RWPE2 (cell line): ENCODE measurements at regions not wholly inside any gene's neighbourhood (a gene's known extent, or its start where the extent isn't known, plus 50 kb on each side); places are given as distances from the start of the nearest gene placed in this dataset.

Experiments used
- ATAC-seq: fragments of 200-7000 bp; cut with Tn5 transposase; 3 replicates; pipeline ENCODE4 v1.9.1; 2021; ENCODE audit warnings: low read depth
- DNase-seq: peaks from one replicate; pipeline ENCODE4 v3.0.0-alpha.2; 2020; ENCODE audit warnings: low spot score
- H3K27ac ChIP-seq: fragments of 450-650 bp; 2 replicates; pipeline ENCODE4 v1.5.1; 2017; ENCODE audit warnings: mild to moderate bottlenecking; ENCODE audit not compliant: poor library complexity, severe bottlenecking
- H3K27me3 ChIP-seq: fragments of 250-450 bp; sonication (Bioruptor Pico); 2 replicates; pipeline ENCODE4 v1.5.1; 2021; ENCODE audit warnings: mild to moderate bottlenecking, moderate library complexity; ENCODE audit not compliant: insufficient read depth, poor library complexity, severe bottlenecking
- H3K36me3 ChIP-seq: fragments of 250-450 bp; sonication (Bioruptor Pico); 2 replicates; pipeline ENCODE4 v1.5.1; 2020; ENCODE audit warnings: low read depth, mild to moderate bottlenecking, moderate library complexity
- H3K4me1 ChIP-seq: fragments of 250-450 bp; sonication (Bioruptor Pico); 2 replicates; pipeline ENCODE4 v1.5.1; 2021; ENCODE audit warnings: mild to moderate bottlenecking, moderate library complexity; ENCODE audit not compliant: insufficient read depth, poor library complexity, severe bottlenecking
- H3K4me3 ChIP-seq: fragments of 250-450 bp; sonication (Bioruptor Pico); 2 replicates; pipeline ENCODE4 v1.5.1; 2021; ENCODE audit warnings: mild to moderate bottlenecking, moderate library complexity; ENCODE audit not compliant: severe bottlenecking
- H3K9me3 ChIP-seq: fragments of 250-450 bp; sonication (Bioruptor Pico); 2 replicates; pipeline ENCODE4 v1.5.1; 2021; ENCODE audit warnings: mild to moderate bottlenecking, moderate library complexity; ENCODE audit not compliant: severe bottlenecking
- TF ChIP-seq, protein P1 (sequence below): fragments of 450-650 bp; IDR thresholded peaks from one replicate; pipeline ENCODE4 v1.5.1; 2017; ENCODE audit warnings: mild to moderate bottlenecking, moderate library complexity; ENCODE audit not compliant: poor library complexity, severe bottlenecking

DNA sequence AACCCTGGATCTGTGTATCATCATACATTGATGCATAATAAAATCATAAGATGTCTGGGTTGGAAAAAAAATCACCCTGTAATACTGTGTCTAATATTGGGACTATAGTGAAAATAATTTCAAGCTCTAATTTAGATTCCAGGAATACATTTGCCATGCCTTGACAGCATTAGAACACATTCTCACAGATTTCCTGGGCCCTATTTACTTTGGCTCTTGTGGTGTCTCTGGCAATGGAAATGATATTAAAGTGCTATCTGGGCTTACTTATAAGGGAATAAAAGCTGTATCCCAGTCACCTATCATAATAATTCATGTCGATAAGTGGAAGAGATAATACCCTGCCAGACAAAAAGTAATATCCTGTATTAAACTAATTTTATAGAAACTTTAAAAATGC lies 472.0 kb downstream of the ZPLD1 start:
- Histone ChIP-seq H3K27ac (no peak overlapping the region), H3K27me3 (no peaks in the 10 kb centered on the region), H3K36me3 (no peaks in the 10 kb centered on the region), H3K4me1 (no peaks in the 10 kb centered on the region), H3K9me3 (no peaks in the 10 kb centered on the region), H3K4me3 (no peak overlapping the region)
- DNase-seq (no peak), ATAC-seq (no peak)
- TF ChIP-seq, protein P1, sequence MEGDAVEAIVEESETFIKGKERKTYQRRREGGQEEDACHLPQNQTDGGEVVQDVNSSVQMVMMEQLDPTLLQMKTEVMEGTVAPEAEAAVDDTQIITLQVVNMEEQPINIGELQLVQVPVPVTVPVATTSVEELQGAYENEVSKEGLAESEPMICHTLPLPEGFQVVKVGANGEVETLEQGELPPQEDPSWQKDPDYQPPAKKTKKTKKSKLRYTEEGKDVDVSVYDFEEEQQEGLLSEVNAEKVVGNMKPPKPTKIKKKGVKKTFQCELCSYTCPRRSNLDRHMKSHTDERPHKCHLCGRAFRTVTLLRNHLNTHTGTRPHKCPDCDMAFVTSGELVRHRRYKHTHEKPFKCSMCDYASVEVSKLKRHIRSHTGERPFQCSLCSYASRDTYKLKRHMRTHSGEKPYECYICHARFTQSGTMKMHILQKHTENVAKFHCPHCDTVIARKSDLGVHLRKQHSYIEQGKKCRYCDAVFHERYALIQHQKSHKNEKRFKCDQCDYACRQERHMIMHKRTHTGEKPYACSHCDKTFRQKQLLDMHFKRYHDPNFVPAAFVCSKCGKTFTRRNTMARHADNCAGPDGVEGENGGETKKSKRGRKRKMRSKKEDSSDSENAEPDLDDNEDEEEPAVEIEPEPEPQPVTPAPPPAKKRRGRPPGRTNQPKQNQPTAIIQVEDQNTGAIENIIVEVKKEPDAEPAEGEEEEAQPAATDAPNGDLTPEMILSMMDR = no peak

DNA sequence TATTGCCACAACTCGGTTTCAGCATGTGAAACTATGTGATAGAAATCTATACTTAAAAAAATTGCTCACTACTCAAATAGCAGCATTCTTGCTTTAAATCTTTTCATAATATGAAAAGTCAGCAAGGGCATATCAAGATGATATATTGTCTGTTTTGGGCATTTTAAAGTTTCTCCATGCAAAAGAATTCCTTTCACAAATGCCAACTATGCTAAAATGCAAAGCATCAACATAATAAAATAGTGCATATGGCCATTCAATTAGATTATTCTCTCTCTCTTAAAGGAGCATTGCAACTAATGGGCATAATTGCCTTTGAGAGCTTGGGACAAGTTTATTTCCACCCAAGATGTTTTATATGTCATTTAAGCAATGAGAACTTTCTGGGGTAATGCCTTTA lies 475.1 kb downstream of the ZPLD1 start:
- Histone ChIP-seq H3K27me3 (no peaks in the 10 kb centered on the region), H3K4me3 (no peak overlapping the region), H3K27ac (no peak overlapping the region), H3K4me1 (no peaks in the 10 kb centered on the region), H3K36me3 (no peaks in the 10 kb centered on the region), H3K9me3 (no peaks in the 10 kb centered on the region)
- no peak for ATAC-seq
- TF ChIP-seq, protein P1 = no peak
- no peak for DNase-seq

DNA sequence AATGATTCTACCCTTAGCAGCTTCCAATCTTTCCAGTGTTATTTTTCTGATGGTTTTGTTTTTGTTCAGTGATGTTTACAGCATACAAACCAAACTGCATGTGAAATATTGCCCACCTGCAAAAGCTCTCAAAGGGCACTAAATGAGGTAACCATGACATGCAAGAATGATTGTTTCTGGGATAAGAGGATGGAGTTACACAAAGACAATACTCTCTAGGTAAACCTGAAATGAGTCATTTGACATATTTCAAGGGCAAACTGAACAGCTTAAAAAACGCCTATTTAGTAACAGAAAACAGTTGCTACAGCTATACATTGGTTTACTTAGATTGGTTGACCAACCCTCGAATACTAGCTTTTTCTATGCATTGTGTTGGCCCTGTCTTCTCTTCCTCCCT lies 481.7 kb downstream of the ZPLD1 start:
- no peak for DNase-seq
- TF ChIP-seq, protein P1 = no peak
- Histone ChIP-seq H3K4me3 (no peak overlapping the region), H3K9me3 (no peaks in the 10 kb centered on the region), H3K27ac (no peak overlapping the region), H3K4me1 (no peaks in the 10 kb centered on the region), H3K36me3 (no peaks in the 10 kb centered on the region), H3K27me3 (no peaks in the 10 kb centered on the region)
- no peak for ATAC-seq

DNA sequence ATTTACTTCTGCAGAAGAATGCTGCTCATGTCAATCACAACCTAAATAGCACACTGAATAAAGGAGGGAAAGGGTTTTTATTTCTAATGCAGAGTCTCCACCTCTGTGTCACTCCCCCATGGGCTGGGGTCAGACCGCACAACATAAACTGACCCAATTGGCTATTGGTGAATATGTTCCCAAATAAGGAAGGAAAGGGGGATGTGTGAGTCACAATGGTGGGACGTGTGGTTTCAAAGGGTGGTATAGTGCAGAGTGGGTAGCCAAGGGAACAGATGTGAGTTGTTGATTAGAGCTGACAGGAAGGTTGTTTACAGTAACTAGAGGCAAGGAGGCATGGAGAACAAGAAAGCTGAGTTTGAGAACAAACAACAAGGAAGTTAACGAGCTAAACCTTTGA lies 491.8 kb downstream of the ZPLD1 start:
- ATAC-seq (no peak), DNase-seq (no peak)
- Histone ChIP-seq H3K27me3 (no peaks in the 10 kb centered on the region), H3K36me3 (no peaks in the 10 kb centered on the region), H3K4me3 (no peak overlapping the region), H3K9me3 (peaks cover 4% of the 10 kb centered on the region), H3K4me1 (no peaks in the 10 kb centered on the region), H3K27ac (no peak overlapping the region)
- TF ChIP-seq, protein P1 = no peak

DNA sequence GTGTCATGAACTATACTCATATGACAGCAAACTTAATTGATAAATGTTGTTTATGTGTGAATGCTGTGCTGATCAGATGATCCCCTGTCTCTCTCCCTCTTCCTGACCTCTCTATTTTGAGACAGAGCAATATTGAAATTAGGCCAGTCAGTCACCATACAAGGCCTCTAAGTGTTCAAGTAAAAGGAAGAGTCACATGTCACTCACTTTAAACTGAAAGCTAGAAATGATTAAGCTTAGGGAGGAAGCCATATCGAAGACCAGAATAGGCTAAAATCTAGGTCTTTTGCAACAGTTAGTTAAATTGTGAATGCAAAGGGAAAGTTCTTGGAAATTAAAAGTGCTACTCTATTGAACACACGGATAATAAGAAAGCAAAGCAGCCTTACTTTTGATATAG lies 498.6 kb downstream of the ZPLD1 start:
- no peaks in the 10 kb centered on the region for H3K4me1 ChIP-seq
- TF ChIP-seq, protein P1 = no peak

More for the DNA sequence above, 498.6 kb downstream of the ZPLD1 start:
- DNase-seq = no peak
- no peaks in the 10 kb centered on the region for H3K36me3 ChIP-seq
- H3K27ac ChIP-seq = no peak overlapping the region
- no peaks in the 10 kb centered on the region for H3K9me3 ChIP-seq
- no peak for ATAC-seq
- H3K27me3 ChIP-seq = no peaks in the 10 kb centered on the region
- no peak overlapping the region for H3K4me3 ChIP-seq
